ENCODE measurements at regions not wholly inside any gene's neighbourhood (a gene's known extent, or its start where the extent isn't known, plus 50 kb on each side); places are given as distances from the start of the nearest gene placed in this dataset.

DNA sequence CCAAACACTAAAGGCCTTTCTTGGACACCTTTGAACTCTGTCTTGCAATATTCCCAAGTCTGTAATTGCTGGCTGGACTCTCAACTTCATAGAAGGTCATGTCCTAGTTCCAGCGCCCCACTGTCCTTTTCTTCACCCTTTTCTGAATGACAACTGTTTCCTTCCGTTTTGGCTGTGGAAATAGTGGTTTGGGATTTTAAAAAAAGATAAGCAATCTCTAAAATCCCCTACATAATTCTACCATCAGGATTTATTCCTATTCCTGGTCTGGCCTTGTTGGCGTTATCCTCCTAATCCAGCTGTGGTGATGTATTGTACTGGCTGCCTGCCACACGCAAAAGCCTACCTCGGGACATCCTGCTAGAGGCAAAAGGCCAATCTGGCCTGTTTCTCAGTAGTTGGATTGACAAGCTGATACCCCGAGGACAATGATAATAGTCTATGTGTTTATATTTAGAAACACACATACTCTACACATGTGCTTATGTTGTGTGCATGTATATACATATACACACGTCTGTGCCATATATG, 440.3 kb upstream of the DPH6 start:
- H3K27me3 ChIP-seq, result no peaks in the 10 kb centered on the region
- H3K36me3 ChIP-seq, result no peaks in the 10 kb centered on the region
- 16 to 42% methylated on average over 7 of the region's 7 CpGs for WGBS, 2 donors
- no peaks in the 10 kb centered on the region for H3K9me3 ChIP-seq
- intact Hi-C loops (cut with DNase I), result no loop called here
- H3K4me1 ChIP-seq, result peaks cover 0 to 7% (median 6%) of the 10 kb centered on the region in 3 donors
- H3K4me3 ChIP-seq, result no peak overlapping the region
- no peak for TF ChIP-seq POLR2A (IDR thresholded peaks at IDR 0.05)
- TF ChIP-seq, protein P1, sequence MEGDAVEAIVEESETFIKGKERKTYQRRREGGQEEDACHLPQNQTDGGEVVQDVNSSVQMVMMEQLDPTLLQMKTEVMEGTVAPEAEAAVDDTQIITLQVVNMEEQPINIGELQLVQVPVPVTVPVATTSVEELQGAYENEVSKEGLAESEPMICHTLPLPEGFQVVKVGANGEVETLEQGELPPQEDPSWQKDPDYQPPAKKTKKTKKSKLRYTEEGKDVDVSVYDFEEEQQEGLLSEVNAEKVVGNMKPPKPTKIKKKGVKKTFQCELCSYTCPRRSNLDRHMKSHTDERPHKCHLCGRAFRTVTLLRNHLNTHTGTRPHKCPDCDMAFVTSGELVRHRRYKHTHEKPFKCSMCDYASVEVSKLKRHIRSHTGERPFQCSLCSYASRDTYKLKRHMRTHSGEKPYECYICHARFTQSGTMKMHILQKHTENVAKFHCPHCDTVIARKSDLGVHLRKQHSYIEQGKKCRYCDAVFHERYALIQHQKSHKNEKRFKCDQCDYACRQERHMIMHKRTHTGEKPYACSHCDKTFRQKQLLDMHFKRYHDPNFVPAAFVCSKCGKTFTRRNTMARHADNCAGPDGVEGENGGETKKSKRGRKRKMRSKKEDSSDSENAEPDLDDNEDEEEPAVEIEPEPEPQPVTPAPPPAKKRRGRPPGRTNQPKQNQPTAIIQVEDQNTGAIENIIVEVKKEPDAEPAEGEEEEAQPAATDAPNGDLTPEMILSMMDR (IDR thresholded peaks at IDR 0.05), result no peak
- no peak for DNase-seq
- no peak overlapping the region for H3K27ac ChIP-seq

DNA sequence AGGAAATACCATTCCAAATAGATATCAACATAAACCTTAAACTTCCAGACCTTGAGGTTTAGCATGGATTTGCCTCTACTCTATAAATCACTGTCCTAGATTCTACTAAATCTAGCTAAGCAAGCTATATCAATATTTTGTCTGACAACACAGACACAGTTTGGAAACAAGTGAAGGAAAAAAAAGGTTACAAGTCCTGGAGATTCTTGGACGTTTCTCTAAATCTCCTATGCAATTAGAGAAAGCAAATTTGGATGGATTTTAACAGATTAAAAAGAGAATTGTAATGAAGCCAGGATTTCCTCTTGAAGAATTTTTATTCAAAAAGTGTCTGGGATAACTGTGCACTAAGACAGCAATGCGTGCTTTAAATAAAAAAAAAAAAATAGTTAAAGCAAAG, 441.1 kb upstream of the DPH6 start:
- TF ChIP-seq, protein P1 (IDR thresholded peaks at IDR 0.05), result no peak
- TF ChIP-seq POLR2A (IDR thresholded peaks at IDR 0.05), result no peak
- H3K27me3 ChIP-seq, result no peaks in the 10 kb centered on the region
- no peaks in the 10 kb centered on the region for H3K36me3 ChIP-seq
- no peak overlapping the region for H3K4me3 ChIP-seq
- H3K9me3 ChIP-seq, result no peaks in the 10 kb centered on the region
- H3K27ac ChIP-seq, result no peak overlapping the region
- 43 to 62% methylated on average over 2 of the region's 2 CpGs for WGBS, 2 donors
- DNase-seq, result no peak
- peaks cover 0 to 7% (median 6%) of the 10 kb centered on the region in 3 donors for H3K4me1 ChIP-seq
- intact Hi-C loops (cut with DNase I), result no loop called here

DNA sequence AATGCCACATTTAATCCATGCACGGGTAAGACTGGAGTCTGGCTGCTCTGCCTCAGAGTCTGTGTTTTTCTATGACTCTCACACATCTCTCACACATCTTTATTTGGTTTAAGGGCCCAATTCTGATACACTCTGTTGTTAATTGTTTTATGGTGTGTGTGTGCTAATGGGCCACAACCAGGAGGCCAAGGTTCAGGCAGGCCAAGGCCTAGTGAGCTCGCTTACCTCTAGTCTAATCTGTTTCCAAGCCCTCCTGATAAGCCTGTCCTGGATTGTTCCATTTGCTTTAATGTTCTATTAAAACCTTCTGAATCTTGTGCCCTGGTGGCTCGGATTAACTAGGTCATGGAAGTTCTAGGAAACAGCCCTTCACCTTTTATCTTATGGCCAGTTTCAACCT, 445.4 kb upstream of the DPH6 start:
- TF ChIP-seq POLR2A (IDR thresholded peaks at IDR 0.05), result no peak
- TF ChIP-seq, protein P1 (IDR thresholded peaks at IDR 0.05), result no peak
- intact Hi-C loops (cut with DNase I), result no loop called here
- H3K27me3 ChIP-seq, result no peaks in the 10 kb centered on the region
- no peak overlapping the region for H3K4me3 ChIP-seq
- 64 to 92% methylated on average over 3 of the region's 3 CpGs for WGBS, 2 donors
- no peak for DNase-seq
- no peak overlapping the region for H3K27ac ChIP-seq
- peaks cover 0 to 5% (median 3%) of the 10 kb centered on the region in 3 donors for H3K4me1 ChIP-seq
- H3K9me3 ChIP-seq, result no peaks in the 10 kb centered on the region
- no peaks in the 10 kb centered on the region for H3K36me3 ChIP-seq

DNA sequence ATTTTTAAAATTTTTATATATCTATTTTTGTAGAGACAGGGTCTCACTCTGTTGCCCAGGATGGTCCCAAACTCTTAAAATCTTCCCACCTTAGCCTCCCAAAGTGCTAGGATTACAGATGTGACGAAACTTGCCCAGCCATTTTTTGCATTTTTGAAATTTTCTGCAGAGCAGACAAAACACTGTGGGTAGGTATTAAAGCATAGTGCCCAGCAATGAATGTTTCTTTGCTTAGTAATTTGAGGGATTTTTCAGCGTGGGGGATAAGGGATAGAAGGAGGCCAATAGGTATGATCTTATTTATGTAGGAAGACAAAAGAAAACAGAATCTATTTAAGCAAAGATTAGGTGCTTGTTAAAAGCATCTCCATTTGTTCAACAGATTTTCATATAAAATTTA, 446.8 kb upstream of the DPH6 start:
- no peaks in the 10 kb centered on the region for H3K36me3 ChIP-seq
- H3K4me3 ChIP-seq, result no peak overlapping the region
- no peaks in the 10 kb centered on the region for H3K27me3 ChIP-seq
- no peak for DNase-seq
- no peaks in the 10 kb centered on the region for H3K4me1 ChIP-seq
- TF ChIP-seq, protein P1 (IDR thresholded peaks at IDR 0.05), result no peak
- no peak for TF ChIP-seq POLR2A (IDR thresholded peaks at IDR 0.05)
- no peak overlapping the region for H3K27ac ChIP-seq
- 48 to 78% methylated on average over 2 of the region's 2 CpGs for WGBS, 2 donors
- no peaks in the 10 kb centered on the region for H3K9me3 ChIP-seq
- intact Hi-C loops (cut with DNase I), result no loop called here

DNA sequence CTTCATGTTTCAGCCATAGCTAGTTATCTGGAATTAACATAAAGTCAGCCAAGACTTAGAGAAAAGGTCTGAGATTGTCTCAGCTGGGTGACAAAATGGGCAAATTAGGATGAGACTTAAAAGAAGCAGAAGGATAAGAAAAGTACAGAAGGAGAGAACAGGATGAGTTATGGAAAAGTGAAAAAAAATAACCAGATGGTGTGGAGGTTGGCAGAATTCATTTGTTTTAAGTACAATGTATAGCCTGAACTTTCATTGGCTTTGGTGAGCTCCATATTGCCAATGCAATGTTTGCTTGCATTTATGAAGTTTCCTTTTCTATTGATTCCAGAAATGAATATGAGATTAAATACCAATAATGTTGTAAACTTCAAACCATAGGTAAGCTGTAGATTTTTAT, 447.2 kb upstream of the DPH6 start:
- no peak for DNase-seq
- TF ChIP-seq POLR2A (IDR thresholded peaks at IDR 0.05), result no peak
- TF ChIP-seq, protein P1 (IDR thresholded peaks at IDR 0.05), result no peak
- Histone ChIP-seq H3K9me3 (no peaks in the 10 kb centered on the region), H3K4me3 (no peak overlapping the region), H3K36me3 (no peaks in the 10 kb centered on the region), H3K4me1 (no peaks in the 10 kb centered on the region), H3K27ac (no peak overlapping the region), H3K27me3 (no peaks in the 10 kb centered on the region)
- intact Hi-C loops (cut with DNase I), result no loop called here

Measured in esophagus squamous epithelium (tissue), 5 donors.